GM23248 (cell line): ENCODE measurements at regions not wholly inside any gene's neighbourhood (a gene's known extent, or its start where the extent isn't known, plus 50 kb on each side); places are given as distances from the start of the nearest gene placed in this dataset.

Experiments used
- DNase-seq: peaks from one replicate; pipeline ENCODE4 v3.0.0-alpha.2; 2015
- H2AFZ ChIP-seq: fragments of 200-600 bp; sonication (generic); 2 replicates; pipeline ENCODE4 v1.6.1; 2016; ENCODE audit warnings: antibody characterized with exemption
- H3F3A ChIP-seq: fragments of 200-600 bp; sonication (generic); 2 replicates; pipeline ENCODE4 v1.6.1; 2016; ENCODE audit warnings: mild to moderate bottlenecking, antibody characterized with exemption, mixed run types; ENCODE audit not compliant: insufficient read depth
- H3K27ac ChIP-seq: fragments of 200-600 bp; sonication (generic); 2 replicates; pipeline ENCODE4 v1.5.1; 2016; ENCODE audit warnings: mild to moderate bottlenecking
- H3K27me3 ChIP-seq: fragments of 200-600 bp; sonication (generic); replicated peaks from 2 replicates; pipeline ENCODE4 v1.6.1; 2016; ENCODE audit warnings: mild to moderate bottlenecking; ENCODE audit not compliant: insufficient read depth
- H3K36me3 ChIP-seq: fragments of 200-600 bp; sonication (generic); 2 replicates; pipeline ENCODE4 v1.6.1; 2016; ENCODE audit warnings: low read depth, mild to moderate bottlenecking
- H3K4me1 ChIP-seq: fragments of 200-600 bp; sonication (generic); 2 replicates; pipeline ENCODE4 v1.6.1; 2016; ENCODE audit warnings: mild to moderate bottlenecking; ENCODE audit not compliant: insufficient read depth
- H3K4me2 ChIP-seq: fragments of 200-600 bp; sonication (generic); one replicate; pipeline ENCODE4 v1.6.1; 2016; ENCODE audit warnings: mild to moderate bottlenecking; ENCODE audit not compliant: unreplicated experiment
- H3K4me3 ChIP-seq: fragments of 200-600 bp; sonication (generic); 2 replicates; pipeline ENCODE4 v1.5.1; 2016; ENCODE audit warnings: mild to moderate bottlenecking
- H3K79me2 ChIP-seq: fragments of 200-600 bp; sonication (generic); 2 replicates; pipeline ENCODE4 v1.6.1; 2016; ENCODE audit warnings: mild to moderate bottlenecking; ENCODE audit not compliant: insufficient read depth
- H3K9ac ChIP-seq: fragments of 200-600 bp; sonication (generic); 2 replicates; pipeline ENCODE4 v1.6.1; 2016; ENCODE audit warnings: mild to moderate bottlenecking
- H3K9me2 ChIP-seq: fragments of 200-600 bp; sonication (generic); 2 replicates; pipeline ENCODE4 v1.6.1; 2016; ENCODE audit warnings: mixed run types, mild to moderate bottlenecking, moderate library complexity; ENCODE audit not compliant: insufficient read depth
- H3K9me3 ChIP-seq: fragments of 200-600 bp; sonication (generic); one replicate; pipeline ENCODE4 v1.6.1; 2017; ENCODE audit warnings: low read depth
- H4K20me1 ChIP-seq: fragments of 200-600 bp; sonication (generic); 2 replicates; pipeline ENCODE4 v1.6.0; 2016; ENCODE audit not compliant: insufficient read depth
- EZH2 ChIP-seq: fragments of 200-600 bp; sonication (generic); IDR thresholded peaks from 2 replicates; pipeline ENCODE4 v1.6.1; 2018; ENCODE audit warnings: antibody characterized with exemption, mild to moderate bottlenecking; ENCODE audit not compliant: insufficient read depth, poor library complexity, severe bottlenecking
- EZH2phosphoT487 ChIP-seq: fragments of 200-600 bp; sonication (generic); IDR thresholded peaks from 2 replicates; pipeline ENCODE4 v1.6.1; 2018; ENCODE audit warnings: antibody characterized with exemption, moderate library complexity, mild to moderate bottlenecking, low read depth; ENCODE audit not compliant: insufficient read depth
- WGBS, 2 experiments: methylation state at CpG; one replicate each; pipeline ENCODE4 v1.1.6; 2015 to 2017; ENCODE audit warnings: low lambda C conversion rate in 2 of 2, low coverage in 1 of 2; ENCODE audit errors: missing lambda C conversion rate in 2 of 2; 5-methylcytosine and 5-hydroxymethylcytosine counted together
- in situ Hi-C: fragments of 300-500 bp; cut with MboI; formaldehyde crosslinking; loops from 2 replicates; pipeline ENCODE4 v1.15.0; 2020

DNA sequence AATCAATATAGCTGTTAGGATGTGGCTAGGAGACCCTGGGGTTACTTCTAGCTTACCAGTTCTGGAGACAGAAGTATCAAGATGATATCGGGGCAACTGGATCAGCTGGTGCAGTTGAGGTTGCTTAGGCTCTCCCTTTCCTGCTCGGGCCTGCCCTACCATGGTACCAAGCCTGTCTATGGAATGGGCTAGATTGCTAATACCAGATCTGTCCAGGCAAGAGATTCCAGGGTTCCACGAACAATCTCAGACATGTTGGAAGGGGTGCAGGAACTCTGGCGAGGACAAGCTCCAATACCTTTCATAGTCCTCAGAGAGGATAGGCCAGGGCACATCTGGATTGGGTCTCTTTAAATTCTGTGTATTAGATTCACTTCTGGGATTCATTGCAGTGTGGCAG lies 53.8 kb downstream of the ADM start:
- in situ Hi-C loops = no loop called here
- H2AFZ ChIP-seq = no peak overlapping the region

DNA sequence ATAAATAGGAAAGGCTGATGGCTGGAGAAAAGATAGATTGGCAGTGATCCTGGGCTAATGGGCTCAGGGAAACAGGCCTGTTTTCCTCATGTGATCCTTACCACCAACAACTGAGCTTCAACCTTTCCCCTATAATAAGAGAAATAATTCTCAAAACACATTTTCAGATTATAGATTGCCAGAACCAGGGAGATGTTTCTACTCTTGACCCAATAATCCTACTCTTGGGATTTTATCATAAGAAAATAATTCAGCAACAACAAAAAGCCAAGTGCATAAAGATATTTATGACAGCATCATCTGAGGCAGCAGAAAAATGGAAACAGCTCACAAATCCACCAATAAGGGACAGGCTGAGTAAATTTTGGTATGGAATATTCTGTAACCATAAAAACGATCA lies 54.3 kb downstream of the ADM start:
- Histone ChIP-seq H3K79me2 (no peaks in the 10 kb centered on the region), H3K27ac (no peak overlapping the region), H3K9me2 (no peaks in the 10 kb centered on the region), H3K4me3 (no peak overlapping the region), H2AFZ (no peak overlapping the region), H3K9ac (no peak overlapping the region), H3K9me3 (no peaks in the 10 kb centered on the region), H3K27me3 (no peaks in the 10 kb centered on the region), H3K4me2 (no peak overlapping the region), H3K36me3 (no peaks in the 10 kb centered on the region), H4K20me1 (no peaks in the 10 kb centered on the region), H3F3A (peaks cover 10% of the 10 kb centered on the region; the same call in 1 of the 2 replicates), H3K4me1 (peaks cover 3% of the 10 kb centered on the region; the same call in 1 of the 2 replicates)
- no peak for TF ChIP-seq EZH2phosphoT487
- TF ChIP-seq EZH2 = no peak
- WGBS, 2 experiments = 76% methylated on average over 1 of the region's 1 CpG
- DNase-seq = no peak
- in situ Hi-C loops = no loop called here

More for the DNA sequence above, 53.8 kb downstream of the ADM start:
- no peak overlapping the region for H3K27ac ChIP-seq
- 82 to 89% methylated on average over 4 of the region's 4 CpGs for WGBS, 2 experiments
- no peaks in the 10 kb centered on the region for H3K36me3 ChIP-seq
- H3K9me3 ChIP-seq = no peaks in the 10 kb centered on the region
- H3K9me2 ChIP-seq = no peaks in the 10 kb centered on the region
- H3K79me2 ChIP-seq = no peaks in the 10 kb centered on the region
- no peak for DNase-seq
- H3K4me1 ChIP-seq = peaks cover 3% of the 10 kb centered on the region; the same call in 1 of the 2 replicates
- no peaks in the 10 kb centered on the region for H4K20me1 ChIP-seq
- TF ChIP-seq EZH2 = no peak
- no peak for TF ChIP-seq EZH2phosphoT487
- H3K27me3 ChIP-seq = no peaks in the 10 kb centered on the region
- no peak overlapping the region for H3K9ac ChIP-seq
- H3F3A ChIP-seq = peaks cover 10% of the 10 kb centered on the region; the same call in 1 of the 2 replicates
- no peak overlapping the region for H3K4me2 ChIP-seq
- H3K4me3 ChIP-seq = no peak overlapping the region

DNA sequence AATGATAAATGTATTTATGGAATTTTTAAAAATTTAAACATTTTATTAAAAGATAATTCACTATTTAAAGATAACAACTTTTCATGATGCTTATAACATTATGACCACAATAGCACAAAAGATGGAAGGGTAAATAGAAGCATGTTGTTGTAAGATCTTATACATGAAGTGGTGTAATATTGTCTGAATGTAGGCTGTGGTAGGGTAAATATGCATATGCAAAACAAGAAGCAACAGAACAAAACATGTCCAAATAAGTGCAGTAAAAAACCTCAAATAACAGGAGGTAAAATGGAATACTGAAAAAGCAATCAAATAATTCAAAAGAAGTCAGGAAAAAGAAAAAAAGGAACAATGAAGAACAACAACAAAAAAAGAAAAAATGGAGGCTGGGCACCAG lies 56.0 kb downstream of the ADM start:
- Histone ChIP-seq H3K36me3 (no peaks in the 10 kb centered on the region), H3K9ac (no peak overlapping the region), H3F3A (peaks cover under 1% of the 10 kb centered on the region; the same call in 1 of the 2 replicates), H3K4me2 (no peak overlapping the region), H3K4me3 (no peak overlapping the region), H3K79me2 (no peaks in the 10 kb centered on the region), H3K27ac (no peak overlapping the region), H2AFZ (no peak overlapping the region), H3K9me2 (no peaks in the 10 kb centered on the region), H4K20me1 (no peaks in the 10 kb centered on the region), H3K4me1 (no peaks in the 10 kb centered on the region), H3K27me3 (no peaks in the 10 kb centered on the region), H3K9me3 (no peaks in the 10 kb centered on the region)
- TF ChIP-seq EZH2phosphoT487 = no peak
- no peak for DNase-seq
- in situ Hi-C loops = no loop called here

DNA sequence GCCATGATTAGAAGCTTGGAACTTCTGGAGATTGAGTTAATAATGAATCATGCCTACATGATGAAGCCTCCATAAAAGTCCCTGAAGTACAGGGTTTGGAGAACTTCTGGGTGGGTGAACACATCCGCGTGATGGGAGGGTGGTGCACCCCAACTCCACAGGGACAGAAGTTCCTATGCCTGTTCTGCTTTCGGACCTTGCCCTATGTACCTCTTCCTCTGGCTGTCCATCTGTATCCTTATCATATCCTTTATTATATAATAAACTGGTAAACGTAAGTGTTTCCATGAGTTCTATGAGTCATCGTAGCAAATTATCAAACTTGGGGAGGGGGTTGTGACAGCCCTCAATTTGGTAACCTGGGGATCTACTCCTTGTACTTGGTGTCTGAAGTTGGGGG lies 60.2 kb downstream of the ADM start:
- H3K4me3 ChIP-seq = no peak overlapping the region
- no peak overlapping the region for H2AFZ ChIP-seq
- no peak overlapping the region for H3K4me2 ChIP-seq
- no peaks in the 10 kb centered on the region for H3K9me3 ChIP-seq
- H3K9ac ChIP-seq = no peak overlapping the region
- no peak for DNase-seq
- no peaks in the 10 kb centered on the region for H4K20me1 ChIP-seq
- no peak overlapping the region for H3K27ac ChIP-seq
- H3K27me3 ChIP-seq = no peaks in the 10 kb centered on the region
- TF ChIP-seq EZH2 = no peak
- no peak for TF ChIP-seq EZH2phosphoT487
- no peaks in the 10 kb centered on the region for H3K36me3 ChIP-seq
- WGBS, 2 experiments = 97 to 100% methylated on average over 5 of the region's 5 CpGs
- H3K9me2 ChIP-seq = no peaks in the 10 kb centered on the region
- in situ Hi-C loops = no loop called here
- peaks cover 10% of the 10 kb centered on the region for H3K4me1 ChIP-seq
- no peaks in the 10 kb centered on the region; the same call in 1 of the 2 replicates for H3F3A ChIP-seq
- no peaks in the 10 kb centered on the region for H3K79me2 ChIP-seq
